Choroid plexus epithelial cell (primary cell): ENCODE measurements at regions not wholly inside any gene's neighbourhood (a gene's known extent, or its start where the extent isn't known, plus 50 kb on each side); places are given as distances from the start of the nearest gene placed in this dataset.

ENCODE experiments used
- DNase-seq: peaks from one replicate; pipeline ENCODE4 v3.0.0-alpha.2; 2010; ENCODE audit warnings: low read depth
- H3K4me3 ChIP-seq: 2 replicates; pipeline ENCODE4 v1.5.1; 2011; ENCODE audit warnings: low read depth, mild to moderate bottlenecking, control low read depth, low read length, moderate library complexity
- CTCF ChIP-seq: conservative IDR thresholded peaks from 2 replicates; pipeline ENCODE4 v1.5.1; 2011; ENCODE audit warnings: low read depth, mild to moderate bottlenecking, control low read depth, inconsistent platforms, low read length, moderate library complexity

- peak overlapping the region; percentile 43 for H3K4me3 ChIP-seq
- DNase-seq, result peak; percentile 3
- TF ChIP-seq CTCF, result no peak
Observed at GRCh38 chr4:176002007-176002613, 63.5 kb upstream of the WDR17 start.

GRCh38 chr4:176005766-176006165, 59.9 kb upstream of the WDR17 start:
- no peak for TF ChIP-seq CTCF
- H3K4me3 ChIP-seq, result no peak overlapping the region
- no peak for DNase-seq

GRCh38 chr4:176009254-176009653, 56.4 kb upstream of the WDR17 start:
- no peak for TF ChIP-seq CTCF
- no peak for DNase-seq
- no peak overlapping the region for H3K4me3 ChIP-seq

GRCh38 chr4:176011529-176011928, 54.1 kb upstream of the WDR17 start:
- H3K4me3 ChIP-seq, result no peak overlapping the region
- TF ChIP-seq CTCF, result no peak
- no peak for DNase-seq

GRCh38 chr4:176013476-176014247, 52.0 kb upstream of the WDR17 start:
- DNase-seq, result no peak
- H3K4me3 ChIP-seq, result no peak overlapping the region
- no peak for TF ChIP-seq CTCF

GRCh38 chr4:176014583-176015108, 51.0 kb upstream of the WDR17 start:
- TF ChIP-seq CTCF, result no peak
- H3K4me3 ChIP-seq, result no peak overlapping the region
- DNase-seq, result no peak
